HG03280 (cell line): ENCODE measurements at regions not wholly inside any gene's neighbourhood (a gene's known extent, or its start where the extent isn't known, plus 50 kb on each side); places are given as distances from the start of the nearest gene placed in this dataset.
"Not testable (repeated sequence)": the region's sequence is repeated elsewhere in the genome, so short reads cannot be mapped to it uniquely, and the experiment has no call there.

Experiments
- ATAC-seq: cut with Tn5 transposase; IDR thresholded peaks from one replicate; pipeline ENCODE4 v1.9.1; 2021; ENCODE audit warnings: mild to moderate bottlenecking, moderate library complexity; ENCODE audit not compliant: unreplicated experiment

DNA sequence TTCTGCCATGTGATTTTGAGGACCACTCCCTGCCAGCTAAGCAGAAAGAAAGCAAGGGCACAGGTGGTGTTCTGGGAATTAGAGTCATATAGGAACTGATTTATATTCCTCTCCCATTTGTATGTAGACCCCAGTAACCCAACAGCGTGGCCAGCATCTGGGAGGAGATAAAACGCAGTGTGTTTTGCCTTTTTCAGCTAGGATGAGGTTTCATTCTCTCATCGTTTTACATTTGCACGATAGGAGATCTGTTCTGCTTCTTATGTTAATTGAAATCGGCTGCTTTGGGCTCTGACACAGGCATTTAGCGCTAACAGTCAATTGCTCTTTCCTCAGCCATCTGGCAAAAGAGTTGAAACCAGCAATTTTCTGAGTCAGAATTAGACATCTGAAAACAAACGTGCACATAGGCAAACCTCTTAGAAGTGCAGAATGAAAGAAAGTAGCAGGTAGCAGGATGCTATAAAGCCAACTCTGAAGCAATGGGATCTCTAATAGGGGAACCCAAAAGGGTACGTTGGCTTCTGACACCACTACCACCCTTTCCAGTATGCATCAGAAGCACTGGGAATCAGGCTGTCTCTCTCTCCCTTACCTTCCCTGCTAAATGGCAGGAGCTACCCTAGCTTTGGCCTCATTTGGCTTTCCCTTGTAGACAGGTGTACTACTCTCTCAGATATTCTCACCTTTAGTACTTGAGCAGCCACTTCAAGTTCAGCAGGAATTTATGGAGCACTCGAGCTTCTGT, 219.1 kb downstream of the PHLDA1 start:
- peak; percentile 47 for ATAC-seq

DNA sequence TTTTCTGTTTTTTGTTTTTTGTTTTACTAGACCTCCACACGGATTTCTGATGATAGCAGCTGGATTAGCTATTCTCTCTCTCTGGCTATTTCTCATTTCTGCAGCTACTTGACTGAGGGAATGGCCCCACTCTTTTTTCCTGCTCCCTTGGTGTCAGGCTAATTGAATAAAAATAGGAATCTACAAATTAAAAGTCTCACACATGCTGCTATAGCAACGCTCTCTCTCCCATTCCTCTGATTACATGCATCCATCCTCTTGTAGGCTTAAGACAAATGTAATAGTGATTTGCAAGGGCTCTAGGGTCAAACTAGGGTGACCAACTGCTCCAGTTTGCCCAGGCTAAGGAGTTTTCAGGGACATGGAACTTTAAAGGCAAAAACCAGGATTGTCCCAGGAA, 221.8 kb downstream of the PHLDA1 start:
- ATAC-seq = no peak

GRCh38 chr12:75807494-75807893, 224.1 kb downstream of the PHLDA1 start:
- ATAC-seq = no peak

DNA sequence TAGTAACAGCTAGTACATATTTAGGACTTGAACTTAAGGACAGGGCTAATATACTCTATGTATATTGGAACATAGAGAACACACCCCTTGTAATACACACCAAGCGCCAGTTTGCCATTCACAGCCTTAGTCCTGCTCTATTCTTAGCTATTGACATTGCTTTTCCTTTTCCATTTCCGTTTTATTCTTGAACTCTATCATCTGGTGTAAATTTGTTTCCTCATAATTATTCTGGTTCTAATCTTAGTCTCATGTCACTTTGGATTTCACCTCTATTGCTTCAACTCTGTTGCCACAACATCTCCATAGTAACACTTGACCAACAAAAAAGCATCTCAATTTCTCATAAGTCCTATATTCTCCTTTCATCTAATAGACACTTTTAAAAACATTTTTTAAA, 225.7 kb downstream of the PHLDA1 start:
- ATAC-seq = no peak

DNA sequence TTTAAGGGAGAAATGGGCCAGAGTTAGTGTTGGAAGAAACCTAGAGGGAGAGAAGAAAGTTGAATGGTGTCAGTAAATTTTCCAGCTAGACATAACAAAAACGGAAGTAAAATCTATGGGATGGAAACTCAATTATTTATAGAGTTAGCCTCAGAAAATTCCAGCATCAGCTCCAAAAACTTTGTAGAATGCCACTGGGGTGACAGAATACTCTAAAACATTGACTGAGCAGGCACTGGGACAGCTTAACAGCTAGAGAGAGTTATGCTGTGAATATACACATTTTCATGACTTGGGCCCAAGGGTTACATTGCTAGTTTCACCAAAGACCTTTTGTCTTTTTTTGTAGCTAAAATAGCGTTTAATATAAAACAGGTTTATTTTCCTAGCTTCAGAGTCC, 226.3 kb downstream of the PHLDA1 start:
- ATAC-seq = no peak

DNA sequence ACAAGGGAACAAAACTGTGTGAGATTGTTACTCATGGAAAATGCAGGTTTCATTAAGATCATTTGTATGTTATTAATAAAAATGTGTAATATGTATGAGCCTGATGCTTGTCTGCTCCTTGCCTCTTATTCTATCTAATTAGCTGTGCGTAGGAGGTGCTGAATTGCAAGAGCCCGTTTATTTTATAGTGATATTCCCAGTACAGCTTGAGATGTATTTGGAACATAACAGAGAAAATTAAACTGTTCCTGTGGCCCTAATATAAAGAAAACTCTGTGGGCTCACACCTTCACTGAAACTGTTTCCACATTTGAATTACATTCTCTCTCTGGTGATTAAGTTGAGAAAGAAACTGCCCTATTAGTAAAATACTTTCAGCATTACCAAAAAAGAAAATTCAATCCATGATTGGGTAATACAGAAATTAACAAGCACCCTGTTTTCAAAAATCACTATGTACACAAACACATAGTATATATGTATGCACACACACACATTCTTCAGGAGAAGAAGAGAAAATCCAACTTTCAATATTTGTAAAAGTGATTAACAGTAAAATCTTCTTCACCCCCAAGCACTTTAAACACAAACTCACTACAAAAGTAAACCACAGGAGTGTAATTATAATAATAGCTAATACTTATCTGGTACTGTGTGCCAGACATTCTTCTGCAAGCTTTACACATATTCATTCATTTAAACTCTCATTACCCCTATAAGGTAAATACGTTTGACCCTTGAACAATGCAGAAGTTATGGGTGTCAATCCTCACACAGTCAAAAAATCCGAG, 233.2 kb downstream of the PHLDA1 start:
- no peak for ATAC-seq

DNA sequence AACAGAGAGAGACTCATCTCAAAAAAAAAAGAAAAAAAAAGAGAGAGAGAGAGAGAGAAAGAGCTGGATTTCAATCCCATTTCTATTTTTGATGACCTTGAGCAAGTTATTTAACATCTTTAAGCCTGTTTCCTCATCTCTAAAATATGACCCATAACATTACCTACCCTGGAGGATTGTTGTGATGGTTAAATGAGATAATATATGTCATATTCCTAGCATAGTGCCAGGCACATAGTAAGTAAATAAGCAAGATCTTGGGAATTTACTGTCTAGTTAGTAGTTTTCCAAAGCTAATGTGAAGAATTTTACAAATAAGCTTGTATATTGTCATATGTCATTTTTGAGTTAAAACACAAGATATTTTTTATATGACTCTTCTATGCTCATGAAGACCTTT, 236.5 kb downstream of the PHLDA1 start:
- no peak for ATAC-seq

GRCh38 chr12:75792687-75793086, 238.9 kb downstream of the PHLDA1 start:
- ATAC-seq = no peak

GRCh38 chr12:75790219-75790618, 241.4 kb downstream of the PHLDA1 start:
- no peak for ATAC-seq

DNA sequence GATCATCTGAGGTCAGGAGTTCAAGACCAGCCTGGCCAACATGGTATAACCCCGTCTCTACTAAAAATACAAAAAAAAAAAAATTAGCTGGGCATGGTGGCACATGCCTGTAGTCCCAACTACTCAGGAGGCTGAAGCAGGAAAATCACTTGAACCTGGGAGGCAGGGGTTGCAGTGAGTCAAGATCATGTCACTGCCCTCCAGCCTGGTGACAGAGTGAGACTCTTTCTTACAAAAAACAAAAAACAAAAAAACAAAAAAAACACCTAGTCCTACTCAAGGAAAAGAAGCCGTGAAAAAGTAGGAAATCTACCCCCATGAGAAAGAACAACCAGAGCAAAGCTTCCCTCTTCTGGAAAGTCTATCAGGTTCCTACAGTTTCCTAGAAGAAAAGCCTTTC, 244.4 kb downstream of the PHLDA1 start:
- not testable (repeated sequence) for ATAC-seq

DNA sequence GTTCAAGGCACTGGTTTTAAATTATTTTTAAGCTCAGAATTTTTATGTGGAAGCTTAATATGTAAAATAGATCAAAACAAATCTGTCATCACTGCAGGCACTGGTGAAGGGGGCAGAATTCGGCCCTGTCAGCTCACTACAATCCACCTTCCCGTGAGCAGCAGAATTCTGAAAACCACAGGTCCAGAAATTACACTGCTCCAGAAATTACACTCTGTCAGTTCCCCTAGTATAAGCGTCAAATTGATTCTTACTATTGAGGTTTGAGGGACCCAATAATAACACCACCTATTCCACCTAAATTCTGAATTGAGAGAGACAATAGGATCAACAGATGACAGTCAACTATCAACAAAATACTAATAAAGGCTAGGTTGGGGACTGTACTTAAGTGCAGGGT, 245.5 kb downstream of the PHLDA1 start:
- no peak for ATAC-seq

DNA sequence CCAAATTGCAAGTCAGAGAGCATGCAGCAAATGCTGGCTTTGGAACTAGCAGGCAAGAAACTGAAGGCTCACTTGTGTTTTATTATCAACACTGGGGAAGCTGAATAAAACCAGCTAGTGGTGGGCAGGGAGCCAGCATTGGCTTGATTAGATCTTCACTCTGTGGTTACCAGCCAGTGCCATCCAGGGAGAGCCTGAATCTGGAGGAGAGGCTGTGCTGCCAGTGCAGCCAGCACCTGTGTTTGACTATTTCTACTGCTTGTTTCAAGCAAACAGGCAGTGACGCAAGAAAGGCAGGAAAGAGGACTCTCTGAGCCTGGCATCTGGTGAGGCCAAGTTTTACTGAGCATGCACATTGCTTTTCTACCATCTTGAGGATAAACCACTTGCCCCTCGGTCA, 247.0 kb downstream of the PHLDA1 start:
- no peak for ATAC-seq

- ATAC-seq = no peak
Observed at GRCh38 chr12:75783093-75783877, 248.3 kb downstream of the PHLDA1 start.

- ATAC-seq = no peak
Observed at GRCh38 chr12:75782069-75782581, 249.5 kb downstream of the PHLDA1 start.

- no peak for ATAC-seq
Observed at GRCh38 chr12:75781532-75782046, 250.0 kb downstream of the PHLDA1 start.

- ATAC-seq = no peak
Observed at GRCh38 chr12:75779891-75780496, 251.6 kb downstream of the PHLDA1 start.

DNA sequence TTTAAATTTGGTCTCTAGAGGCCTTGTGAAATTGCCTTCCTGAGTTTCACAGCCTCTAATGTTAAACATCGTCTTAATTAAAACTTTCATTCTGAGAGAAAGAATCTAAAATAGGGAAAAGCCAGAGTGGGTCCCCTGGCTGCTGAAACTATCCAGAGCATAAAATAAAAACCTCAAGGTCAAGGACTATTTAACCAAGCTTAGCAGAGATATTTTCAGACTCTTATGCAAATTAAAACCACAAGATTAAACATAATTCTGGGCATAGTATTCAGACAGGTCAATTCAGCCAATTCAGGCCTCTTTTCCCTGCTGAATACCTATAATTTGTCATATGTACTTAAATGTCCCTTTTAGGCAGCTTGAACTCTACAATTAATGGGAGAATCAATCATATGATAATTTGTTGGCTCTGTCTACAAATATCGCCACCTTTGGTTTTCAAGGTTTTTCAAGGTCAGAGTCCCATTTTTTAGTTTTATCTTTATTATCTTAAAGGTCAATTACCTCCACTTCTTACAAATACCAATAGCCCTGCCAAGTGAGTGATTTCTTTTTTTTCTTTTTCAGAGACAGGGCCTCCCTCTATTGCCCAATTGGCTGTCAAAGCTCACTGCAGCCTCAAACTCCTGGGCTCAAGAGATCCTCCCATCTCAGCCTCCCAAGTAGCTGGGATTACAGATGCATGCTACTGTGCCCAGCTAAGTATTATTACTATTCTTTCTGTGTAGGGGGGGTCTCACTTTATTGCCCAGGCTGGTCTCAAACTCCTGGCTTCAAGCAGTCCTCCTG, 257.1 kb downstream of the PHLDA1 start:
- ATAC-seq = no peak

GRCh38 chr12:75773377-75773776, 258.2 kb downstream of the PHLDA1 start:
- ATAC-seq = no peak

DNA sequence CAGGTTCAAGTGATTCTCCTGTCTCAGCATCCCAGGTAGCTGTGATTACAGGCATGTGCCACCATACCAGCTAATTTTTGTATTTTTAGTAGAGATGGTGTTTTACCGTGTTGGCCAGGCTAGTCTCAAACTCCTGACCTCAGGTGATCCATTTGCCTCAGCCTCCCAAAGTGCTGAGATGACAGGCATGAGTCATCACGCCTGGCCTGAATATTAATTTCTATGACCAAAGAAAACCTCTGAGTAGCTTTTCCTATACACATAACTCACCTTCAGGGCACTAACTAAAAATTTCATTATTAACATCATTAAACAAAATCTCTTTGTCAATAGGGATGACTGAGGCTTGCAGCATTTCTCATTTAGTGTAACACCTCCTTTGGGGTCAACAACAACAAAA, 259.6 kb upstream of the KRR1 start:
- no peak for ATAC-seq

- no peak for ATAC-seq
Observed at GRCh38 chr12:75767957-75768356, 256.5 kb upstream of the KRR1 start.
